Kidney (tissue), 13 donors: ENCODE measurements at regions not wholly inside any gene's neighbourhood (a gene's known extent, or its start where the extent isn't known, plus 50 kb on each side); places are given as distances from the start of the nearest gene placed in this dataset.

Experiments used
- DNase-seq, 5 donors: peaks; one replicate each; pipeline ENCODE4 v3.0.0-alpha.2; 2013 to 2020
- FAIRE-seq: peaks from 2 replicates; lab custom pipeline; 2012; peaks lifted over from hg19 to GRCh38; lab: Jason Lieb, UNC
- H3K27ac ChIP-seq, 2 donors: one replicate each; pipeline ENCODE4 v1.7.0; 2013; ENCODE audit warnings: low read depth in 2 of 2, low read length in 2 of 2, inconsistent platforms in 1 of 2
- H3K27me3 ChIP-seq: one replicate; pipeline ENCODE4 v1.7.1; 2013; ENCODE audit warnings: low read length, inconsistent platforms; ENCODE audit not compliant: control insufficient read depth, insufficient read depth
- H3K36me3 ChIP-seq, 3 donors: one replicate each; pipeline versions ENCODE4 v1.7.0 to v1.7.1; 2013; ENCODE audit warnings: low read length in 3 of 3, control low read depth in 1 of 3, inconsistent platforms in 1 of 3; ENCODE audit not compliant: insufficient read depth in 3 of 3, control insufficient read depth in 2 of 3
- H3K4me1 ChIP-seq, 3 donors: one replicate each; pipeline versions ENCODE4 v1.7.0 to v1.7.1; 2013; ENCODE audit warnings: low read length in 3 of 3, inconsistent platforms in 1 of 3, low read depth in 1 of 3; ENCODE audit not compliant: control insufficient read depth in 2 of 3, insufficient read depth in 2 of 3
- H3K4me3 ChIP-seq, 3 donors: one replicate each; pipeline versions ENCODE4 v1.7.0 to v1.8.1; 2013; ENCODE audit warnings: low read length in 3 of 3, control low read depth in 1 of 3, inconsistent platforms in 1 of 3
- H3K9ac ChIP-seq, 3 donors: one replicate each; pipeline versions ENCODE4 v1.7.0 to v1.7.1; 2013; ENCODE audit warnings: low read length in 3 of 3, control low read depth in 1 of 3, inconsistent platforms in 1 of 3
- H3K9me3 ChIP-seq, 3 donors: one replicate each; pipeline versions ENCODE4 v1.7.0 to v1.7.1; 2013; ENCODE audit warnings: low read length in 3 of 3, control low read depth in 1 of 3, inconsistent platforms in 1 of 3; ENCODE audit not compliant: control insufficient read depth in 2 of 3, insufficient read depth in 1 of 3
- CTCF ChIP-seq: IDR thresholded peaks from 3 replicates; pipeline ENCODE4 v1.5.1; 2012; ENCODE audit warnings: mild to moderate bottlenecking, moderate library complexity, borderline replicate concordance; ENCODE audit not compliant: insufficient read depth; ENCODE audit errors: extremely low read depth
- intact Hi-C: fragments of 100-400 bp; cut with DNase I; formaldehyde crosslinking; loops from one replicate; pipeline ENCODE4 v1.11.1; 2022
- donor health status: control.
- donor health status: control.
- donor health status: control.
- donor health status: control.
- donor health status: control.
- donor health status: DM: yes; HTN: yes; CAD: no.
- donor health status: Normal renal cell carcinoma (clear cell type).

GRCh38 chr17:55654022-55654421, 68.6 kb downstream of the TMEM100 start:
- TF ChIP-seq CTCF: no peak
- Histone ChIP-seq H3K9me3 (no peaks in the 10 kb centered on the region), H3K27ac (no peak overlapping the region), H3K36me3 (no peaks in the 10 kb centered on the region), H3K4me1 (no peaks in the 10 kb centered on the region), H3K9ac (no peak overlapping the region), H3K4me3 (no peak overlapping the region), H3K27me3 (no peaks in the 10 kb centered on the region)
- DNase-seq (no peak), FAIRE-seq (no peak)
- intact Hi-C loops: no loop called here

GRCh38 chr17:55652825-55653224, 69.8 kb downstream of the TMEM100 start:
- no peaks in the 10 kb centered on the region for H3K27me3 ChIP-seq
- H3K9ac ChIP-seq: no peak overlapping the region
- H3K4me3 ChIP-seq: no peak overlapping the region
- TF ChIP-seq CTCF: no peak
- no peak overlapping the region for H3K27ac ChIP-seq
- no peak for DNase-seq
- FAIRE-seq: no peak
- intact Hi-C loops: no loop called here
- H3K36me3 ChIP-seq: no peaks in the 10 kb centered on the region
- H3K9me3 ChIP-seq: no peaks in the 10 kb centered on the region
- no peaks in the 10 kb centered on the region for H3K4me1 ChIP-seq

- no peak for TF ChIP-seq CTCF
- Histone ChIP-seq H3K4me1 (no peaks in the 10 kb centered on the region), H3K36me3 (no peaks in the 10 kb centered on the region), H3K9me3 (no peaks in the 10 kb centered on the region), H3K27me3 (no peaks in the 10 kb centered on the region), H3K9ac (no peak overlapping the region), H3K4me3 (no peak overlapping the region), H3K27ac (no peak overlapping the region)
- intact Hi-C loops: no loop called here
- no peak for FAIRE-seq
- DNase-seq: no peak
Measured at GRCh38 chr17:55652114-55652823, 70.4 kb downstream of the TMEM100 start.
